SH-SY5Y (cell line): ENCODE measurements at regions not wholly inside any gene's neighbourhood (a gene's known extent, or its start where the extent isn't known, plus 50 kb on each side); places are given as distances from the start of the nearest gene placed in this dataset.

Source experiments
- GATA2 ChIP-seq: IDR thresholded peaks from 2 replicates; pipeline ENCODE4 v1.6.1; 2011; ENCODE audit warnings: mild to moderate bottlenecking, low read depth, low read length
- GATA3 ChIP-seq: IDR thresholded peaks from 2 replicates; pipeline ENCODE4 v1.6.1; 2011; ENCODE audit warnings: low read depth, mild to moderate bottlenecking, low read length, moderate library complexity

- TF ChIP-seq GATA2 (no peak), GATA3 (no peak)
Measured at GRCh38 chr18:22483407-22483806, 65.7 kb upstream of the CTAGE1 start.
